Esophagus muscularis mucosa (tissue), 4 donors: ENCODE measurements at regions not wholly inside any gene's neighbourhood (a gene's known extent, or its start where the extent isn't known, plus 50 kb on each side); places are given as distances from the start of the nearest gene placed in this dataset.

Source experiments
- EP300 ChIP-seq: sonication (generic); formaldehyde crosslinking; IDR thresholded peaks from one replicate; pipeline ENCODE4 v1.6.1; 2017; ENCODE audit warnings: antibody characterized with exemption
- POLR2A ChIP-seq: fragments of 450-650 bp; IDR thresholded peaks from one replicate; pipeline ENCODE4 v1.6.1; 2017; ENCODE audit warnings: antibody characterized with exemption, moderate library complexity, mild to moderate bottlenecking, low read depth
- POLR2AphosphoS5 ChIP-seq, 2 donors: sonication (generic); formaldehyde crosslinking; IDR thresholded peaks; one replicate each; pipeline ENCODE4 v1.6.1; 2017; ENCODE audit warnings: antibody characterized with exemption in 2 of 2
- TF ChIP-seq, protein P1 (sequence below), 3 experiments: fragments of 200-600 bp in 2 of 3; fragments of 450-650 bp in 1 of 3; sonication (generic) in 2 of 3; IDR thresholded peaks; one replicate each; pipeline ENCODE4 v1.5.1; 2017 to 2019; ENCODE audit warnings: antibody characterized with exemption in 3 of 3, mild to moderate bottlenecking in 2 of 3, moderate library complexity in 1 of 3

GRCh38 chr3:31352331-31352730 lies 180.4 kb upstream of the STT3B start:
- TF ChIP-seq, protein P1, sequence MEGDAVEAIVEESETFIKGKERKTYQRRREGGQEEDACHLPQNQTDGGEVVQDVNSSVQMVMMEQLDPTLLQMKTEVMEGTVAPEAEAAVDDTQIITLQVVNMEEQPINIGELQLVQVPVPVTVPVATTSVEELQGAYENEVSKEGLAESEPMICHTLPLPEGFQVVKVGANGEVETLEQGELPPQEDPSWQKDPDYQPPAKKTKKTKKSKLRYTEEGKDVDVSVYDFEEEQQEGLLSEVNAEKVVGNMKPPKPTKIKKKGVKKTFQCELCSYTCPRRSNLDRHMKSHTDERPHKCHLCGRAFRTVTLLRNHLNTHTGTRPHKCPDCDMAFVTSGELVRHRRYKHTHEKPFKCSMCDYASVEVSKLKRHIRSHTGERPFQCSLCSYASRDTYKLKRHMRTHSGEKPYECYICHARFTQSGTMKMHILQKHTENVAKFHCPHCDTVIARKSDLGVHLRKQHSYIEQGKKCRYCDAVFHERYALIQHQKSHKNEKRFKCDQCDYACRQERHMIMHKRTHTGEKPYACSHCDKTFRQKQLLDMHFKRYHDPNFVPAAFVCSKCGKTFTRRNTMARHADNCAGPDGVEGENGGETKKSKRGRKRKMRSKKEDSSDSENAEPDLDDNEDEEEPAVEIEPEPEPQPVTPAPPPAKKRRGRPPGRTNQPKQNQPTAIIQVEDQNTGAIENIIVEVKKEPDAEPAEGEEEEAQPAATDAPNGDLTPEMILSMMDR (IDR thresholded peaks at IDR 0.05), result no peak
- no peak for TF ChIP-seq POLR2A
- TF ChIP-seq POLR2AphosphoS5 (IDR thresholded peaks at IDR 0.05), result no peak
- TF ChIP-seq EP300, result no peak
